H1 (cell line): ENCODE measurements at regions not wholly inside any gene's neighbourhood (a gene's known extent, or its start where the extent isn't known, plus 50 kb on each side); places are given as distances from the start of the nearest gene placed in this dataset.

Experiments
- ATF3 ChIP-seq: IDR thresholded peaks from 2 replicates; pipeline ENCODE4 v1.6.1; 2011; ENCODE audit warnings: low read depth, mild to moderate bottlenecking, low read length; ENCODE audit not compliant: insufficient read depth
- YY1 ChIP-seq: IDR thresholded peaks from 2 replicates; pipeline ENCODE4 v1.6.1; 2011; ENCODE audit warnings: low read depth, mild to moderate bottlenecking, low read length

- TF ChIP-seq ATF3 (no peak), YY1 (no peak)
Observed at GRCh38 chr2:139067874-139068273, 287.7 kb upstream of the NXPH2 start (continued).
